ENCODE measurements at regions not wholly inside any gene's neighbourhood (a gene's known extent, or its start where the extent isn't known, plus 50 kb on each side); places are given as distances from the start of the nearest gene placed in this dataset.

DNA sequence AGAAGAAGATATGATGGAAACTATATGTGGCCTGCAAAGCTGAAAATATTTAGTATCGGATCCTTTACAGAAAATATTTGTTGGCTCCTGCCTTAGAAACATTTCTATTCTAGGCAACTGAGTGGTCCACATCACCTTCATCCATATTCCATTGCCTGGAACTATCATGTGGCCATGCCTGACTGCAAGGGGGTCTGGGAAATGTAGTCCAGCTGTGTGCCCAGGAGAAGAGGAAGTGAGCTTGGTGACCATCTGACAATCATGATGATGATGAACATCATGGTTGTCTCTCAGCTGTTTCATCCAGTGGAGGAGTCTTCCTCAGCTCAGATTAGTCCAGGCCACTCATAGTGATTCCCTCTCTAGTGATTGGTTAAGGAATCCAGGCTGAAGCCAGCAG, 61.8 kb upstream of the IFNLR1 start:
- TF ChIP-seq EGR1 (IDR thresholded peaks at IDR 0.05; ENCODE audit: borderline replicate concordance, low read depth, low read length) (no peak), POLR2AphosphoS5 (IDR thresholded peaks at IDR 0.05; ENCODE audit: low read depth, low read length) (no peak), POLR2A (IDR thresholded peaks at IDR 0.05; ENCODE audit: control extremely low read depth in 1 of 2, low read depth in 2 of 2, low read length in 2 of 2) (no peak), TAF7 (optimal IDR thresholded peaks at IDR 0.05; ENCODE audit: borderline replicate concordance, low read depth, low read length) (no peak), EZH2 (IDR thresholded peaks at IDR 0.05; ENCODE audit: low read depth, low read length, severe bottlenecking) (no peak), EP300 (IDR thresholded peaks at IDR 0.05; ENCODE audit: borderline replicate concordance in 1 of 2, low read depth in 2 of 2, low read length in 2 of 2) (no peak), KDM4A (IDR thresholded peaks at IDR 0.05; ENCODE audit: low read depth, low read length, severe bottlenecking) (no peak), TAF1 (IDR thresholded peaks at IDR 0.05; ENCODE audit: low read depth, low read length) (no peak), PHF8 (conservative IDR thresholded peaks at IDR 0.05; ENCODE audit: low read depth, low read length) (no peak)
- TF ChIP-seq, protein P1, sequence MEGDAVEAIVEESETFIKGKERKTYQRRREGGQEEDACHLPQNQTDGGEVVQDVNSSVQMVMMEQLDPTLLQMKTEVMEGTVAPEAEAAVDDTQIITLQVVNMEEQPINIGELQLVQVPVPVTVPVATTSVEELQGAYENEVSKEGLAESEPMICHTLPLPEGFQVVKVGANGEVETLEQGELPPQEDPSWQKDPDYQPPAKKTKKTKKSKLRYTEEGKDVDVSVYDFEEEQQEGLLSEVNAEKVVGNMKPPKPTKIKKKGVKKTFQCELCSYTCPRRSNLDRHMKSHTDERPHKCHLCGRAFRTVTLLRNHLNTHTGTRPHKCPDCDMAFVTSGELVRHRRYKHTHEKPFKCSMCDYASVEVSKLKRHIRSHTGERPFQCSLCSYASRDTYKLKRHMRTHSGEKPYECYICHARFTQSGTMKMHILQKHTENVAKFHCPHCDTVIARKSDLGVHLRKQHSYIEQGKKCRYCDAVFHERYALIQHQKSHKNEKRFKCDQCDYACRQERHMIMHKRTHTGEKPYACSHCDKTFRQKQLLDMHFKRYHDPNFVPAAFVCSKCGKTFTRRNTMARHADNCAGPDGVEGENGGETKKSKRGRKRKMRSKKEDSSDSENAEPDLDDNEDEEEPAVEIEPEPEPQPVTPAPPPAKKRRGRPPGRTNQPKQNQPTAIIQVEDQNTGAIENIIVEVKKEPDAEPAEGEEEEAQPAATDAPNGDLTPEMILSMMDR (IDR thresholded peaks at IDR 0.05; ENCODE audit: control extremely low read depth in 1 of 3, insufficient read depth in 1 of 3, low read depth in 1 of 3, low read length in 3 of 3), result no peak

Data from H1 (cell line).